ENCODE measurements at regions not wholly inside any gene's neighbourhood (a gene's known extent, or its start where the extent isn't known, plus 50 kb on each side); places are given as distances from the start of the nearest gene placed in this dataset.

DNA sequence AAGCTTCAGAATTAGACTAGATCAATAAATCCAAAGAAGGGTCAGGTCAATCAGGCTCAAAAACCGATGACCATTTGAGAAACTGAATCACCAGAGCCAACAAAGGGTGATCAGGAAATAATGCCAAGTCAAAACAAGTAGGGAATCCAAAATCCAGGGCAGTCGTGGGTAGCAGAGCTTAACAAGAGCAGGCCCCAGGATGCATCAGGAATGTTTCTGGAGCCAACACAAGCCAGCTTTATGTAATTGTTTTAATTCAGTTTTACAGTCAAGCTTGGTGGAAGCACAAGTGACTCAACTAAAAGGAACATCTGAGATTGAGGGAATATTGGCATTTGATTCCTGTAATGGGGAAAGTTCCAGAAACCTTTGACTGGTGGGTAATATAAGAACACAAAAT lies 237.9 kb upstream of the EDA2R start:
- TF ChIP-seq, protein P1, sequence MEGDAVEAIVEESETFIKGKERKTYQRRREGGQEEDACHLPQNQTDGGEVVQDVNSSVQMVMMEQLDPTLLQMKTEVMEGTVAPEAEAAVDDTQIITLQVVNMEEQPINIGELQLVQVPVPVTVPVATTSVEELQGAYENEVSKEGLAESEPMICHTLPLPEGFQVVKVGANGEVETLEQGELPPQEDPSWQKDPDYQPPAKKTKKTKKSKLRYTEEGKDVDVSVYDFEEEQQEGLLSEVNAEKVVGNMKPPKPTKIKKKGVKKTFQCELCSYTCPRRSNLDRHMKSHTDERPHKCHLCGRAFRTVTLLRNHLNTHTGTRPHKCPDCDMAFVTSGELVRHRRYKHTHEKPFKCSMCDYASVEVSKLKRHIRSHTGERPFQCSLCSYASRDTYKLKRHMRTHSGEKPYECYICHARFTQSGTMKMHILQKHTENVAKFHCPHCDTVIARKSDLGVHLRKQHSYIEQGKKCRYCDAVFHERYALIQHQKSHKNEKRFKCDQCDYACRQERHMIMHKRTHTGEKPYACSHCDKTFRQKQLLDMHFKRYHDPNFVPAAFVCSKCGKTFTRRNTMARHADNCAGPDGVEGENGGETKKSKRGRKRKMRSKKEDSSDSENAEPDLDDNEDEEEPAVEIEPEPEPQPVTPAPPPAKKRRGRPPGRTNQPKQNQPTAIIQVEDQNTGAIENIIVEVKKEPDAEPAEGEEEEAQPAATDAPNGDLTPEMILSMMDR (IDR thresholded peaks at IDR 0.05): no peak
- TF ChIP-seq TAF1 (IDR thresholded peaks at IDR 0.05; ENCODE audit: borderline replicate concordance, low read depth, low read length): no peak

Measured in SK-N-SH (cell line).